ENCODE measurements at regions not wholly inside any gene's neighbourhood (a gene's known extent, or its start where the extent isn't known, plus 50 kb on each side); places are given as distances from the start of the nearest gene placed in this dataset.

GRCh38 chr22:48832592-48832991, 995.1 kb downstream of the BRD1 start:
- TF ChIP-seq CTCF (IDR thresholded peaks at IDR 0.05) (no peak), POLR2AphosphoS5 (IDR thresholded peaks at IDR 0.05; ENCODE audit: low read depth, low read length) (no peak), SIN3A (IDR thresholded peaks at IDR 0.05; ENCODE audit: borderline replicate concordance, insufficient read depth, low read depth, low read length) (no peak)

Measured in Panc1 (cell line).